ENCODE measurements at regions not wholly inside any gene's neighbourhood (a gene's known extent, or its start where the extent isn't known, plus 50 kb on each side); places are given as distances from the start of the nearest gene placed in this dataset.

DNA sequence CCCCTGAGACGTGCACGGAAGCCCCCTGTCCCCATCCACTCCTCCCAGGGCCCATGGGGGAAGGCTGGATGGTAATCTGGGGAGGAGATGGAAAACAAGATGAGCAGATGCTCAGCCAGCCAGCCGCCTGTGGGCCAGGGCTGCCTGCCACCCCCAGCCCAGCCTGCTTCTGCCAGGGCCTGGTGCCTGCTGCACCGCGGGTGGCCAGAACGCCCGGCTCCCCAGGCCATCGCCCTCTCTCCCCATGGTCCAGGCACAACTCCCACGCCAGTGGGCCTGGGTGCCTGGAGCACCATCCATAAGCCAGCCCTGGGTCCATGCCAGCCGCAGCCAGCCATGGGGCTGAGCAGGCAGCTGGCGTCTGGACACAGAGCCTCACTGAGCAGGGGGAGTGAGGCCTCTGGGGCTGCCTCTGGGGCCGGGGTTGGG is 57.2 kb upstream of the ELN start:
- TF ChIP-seq, protein P1, sequence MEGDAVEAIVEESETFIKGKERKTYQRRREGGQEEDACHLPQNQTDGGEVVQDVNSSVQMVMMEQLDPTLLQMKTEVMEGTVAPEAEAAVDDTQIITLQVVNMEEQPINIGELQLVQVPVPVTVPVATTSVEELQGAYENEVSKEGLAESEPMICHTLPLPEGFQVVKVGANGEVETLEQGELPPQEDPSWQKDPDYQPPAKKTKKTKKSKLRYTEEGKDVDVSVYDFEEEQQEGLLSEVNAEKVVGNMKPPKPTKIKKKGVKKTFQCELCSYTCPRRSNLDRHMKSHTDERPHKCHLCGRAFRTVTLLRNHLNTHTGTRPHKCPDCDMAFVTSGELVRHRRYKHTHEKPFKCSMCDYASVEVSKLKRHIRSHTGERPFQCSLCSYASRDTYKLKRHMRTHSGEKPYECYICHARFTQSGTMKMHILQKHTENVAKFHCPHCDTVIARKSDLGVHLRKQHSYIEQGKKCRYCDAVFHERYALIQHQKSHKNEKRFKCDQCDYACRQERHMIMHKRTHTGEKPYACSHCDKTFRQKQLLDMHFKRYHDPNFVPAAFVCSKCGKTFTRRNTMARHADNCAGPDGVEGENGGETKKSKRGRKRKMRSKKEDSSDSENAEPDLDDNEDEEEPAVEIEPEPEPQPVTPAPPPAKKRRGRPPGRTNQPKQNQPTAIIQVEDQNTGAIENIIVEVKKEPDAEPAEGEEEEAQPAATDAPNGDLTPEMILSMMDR (IDR thresholded peaks at IDR 0.05), result no peak
- Mint-ChIP-seq H3K4me1 (peaks cover 10% of the 10 kb centered on the region), H3K4me3 (no peak overlapping the region), H3K27ac (no peak overlapping the region), H3K9me3 (no peaks in the 10 kb centered on the region), H3K36me3 (ENCODE audit: low read depth) (no peaks in the 10 kb centered on the region), H3K27me3 (no peaks in the 10 kb centered on the region)
- intact Hi-C loops (cut with micrococcal nuclease), result no loop called here
- CTCF ChIA-PET, result no interaction called here
- no peak for DNase-seq
- ATAC-seq (ENCODE audit: low read depth), result no peak
- POLR2A ChIA-PET, result no interaction called here

DNA sequence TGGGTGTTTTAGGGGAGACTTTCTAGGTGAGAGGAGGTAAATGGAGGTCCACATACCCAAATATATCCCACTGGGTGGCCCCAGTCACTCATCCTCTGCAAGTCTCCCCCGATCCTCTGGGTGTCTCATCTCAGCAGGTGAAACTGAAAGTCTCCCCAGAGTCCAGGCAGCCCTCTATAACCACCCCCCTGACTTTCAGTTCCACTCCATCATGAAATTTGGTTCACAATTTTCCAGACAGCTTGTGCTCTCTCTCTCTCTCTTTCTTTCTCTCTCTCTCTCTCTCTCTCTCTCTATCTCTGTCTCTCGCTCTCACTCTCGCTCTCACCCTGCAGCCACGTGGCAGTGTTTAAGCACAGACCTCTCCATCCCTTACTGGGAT is 56.7 kb upstream of the ELN start:
- POLR2A ChIA-PET, result no interaction called here
- Mint-ChIP-seq H3K4me1 (peaks cover 10% of the 10 kb centered on the region), H3K4me3 (no peak overlapping the region)

DNA sequence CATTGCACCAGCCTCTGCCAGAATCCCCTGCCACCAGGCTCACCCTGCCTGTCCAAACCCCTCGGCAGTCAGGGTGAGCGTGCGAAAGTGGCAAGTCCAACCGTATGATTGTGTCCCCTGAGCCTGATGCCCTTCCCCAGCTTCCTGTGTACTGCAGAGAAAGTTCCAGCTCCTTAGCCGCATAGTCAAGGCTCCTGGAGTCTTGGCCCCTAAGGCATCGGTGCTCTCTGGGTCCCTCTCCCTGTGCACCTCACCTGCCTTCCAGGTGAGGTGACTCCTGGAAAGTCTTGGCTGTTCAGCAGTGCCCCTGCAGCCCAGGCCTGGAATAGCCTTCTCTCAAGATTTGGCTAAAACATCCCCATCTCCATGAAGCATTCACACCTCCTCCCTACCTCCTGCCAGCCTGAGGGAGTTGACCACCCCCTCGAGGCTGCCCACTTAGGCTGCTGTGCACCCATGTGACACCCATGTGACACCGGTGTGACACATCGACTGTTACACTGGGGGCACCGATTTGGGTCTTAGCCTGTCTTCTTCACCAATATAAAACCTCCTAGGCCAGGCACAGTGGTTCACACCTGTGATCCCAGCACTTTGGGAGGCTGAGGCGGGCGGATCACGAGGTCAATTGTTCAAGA is 56.1 kb upstream of the ELN start:
- ATAC-seq (ENCODE audit: low read depth) (no peak), DNase-seq (no peak)
- H3K27ac Mint-ChIP-seq, result no peak overlapping the region
- peaks cover 10% of the 10 kb centered on the region for H3K4me1 Mint-ChIP-seq
- intact Hi-C loops (cut with micrococcal nuclease), result no loop called here
- no peaks in the 10 kb centered on the region for H3K36me3 Mint-ChIP-seq (ENCODE audit: low read depth)
- no peaks in the 10 kb centered on the region for H3K9me3 Mint-ChIP-seq
- ChIA-PET POLR2A (no interaction called here), CTCF (interaction anchor here (0.6 kb wide), 1 partner anchor 47 kb away, joined by 3 read pairs; no protein-coding TSS in a partner anchor)
- no peak overlapping the region for H3K4me3 Mint-ChIP-seq
- no peaks in the 10 kb centered on the region for H3K27me3 Mint-ChIP-seq
- TF ChIP-seq, protein P1 (IDR thresholded peaks at IDR 0.05), result no peak

More for the DNA sequence above, 56.7 kb upstream of the ELN start:
- TF ChIP-seq, protein P1 (IDR thresholded peaks at IDR 0.05), result no peak
- intact Hi-C loops (cut with micrococcal nuclease), result no loop called here
- Mint-ChIP-seq H3K27ac (no peak overlapping the region), H3K9me3 (no peaks in the 10 kb centered on the region), H3K36me3 (ENCODE audit: low read depth) (no peaks in the 10 kb centered on the region), H3K27me3 (no peaks in the 10 kb centered on the region)
- CTCF ChIA-PET, result no interaction called here
- no peak for DNase-seq
- ATAC-seq (ENCODE audit: low read depth), result peak; percentile 28

DNA sequence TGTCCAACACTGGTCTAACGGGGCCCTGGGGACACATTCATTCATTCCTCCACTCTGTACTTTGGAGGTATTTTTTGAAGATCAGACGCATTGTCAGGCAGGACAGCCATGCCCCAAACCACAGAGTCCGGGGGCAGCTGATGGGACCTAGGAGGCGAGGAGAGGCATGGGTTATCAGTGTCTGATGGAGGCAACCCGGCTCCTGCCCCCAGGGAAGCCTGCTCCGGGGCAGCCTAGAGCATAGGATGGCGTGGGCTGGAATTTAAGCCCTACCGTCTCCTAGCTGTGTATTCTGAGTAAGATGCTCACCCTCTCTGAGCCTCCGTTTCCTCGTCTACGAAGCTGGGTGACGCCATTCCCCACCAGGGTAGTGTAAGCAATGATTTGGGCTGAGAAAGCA is 55.4 kb upstream of the ELN start:
- POLR2A ChIA-PET, result no interaction called here
- intact Hi-C loops (cut with micrococcal nuclease), result no loop called here
- TF ChIP-seq, protein P1 (IDR thresholded peaks at IDR 0.05), result no peak
- CTCF ChIA-PET, result interaction anchor here (0.6 kb wide), 1 partner anchor 48 kb away, joined by 3 read pairs; no protein-coding TSS in a partner anchor
- H3K9me3 Mint-ChIP-seq, result no peaks in the 10 kb centered on the region
- ATAC-seq (ENCODE audit: low read depth) (no peak), DNase-seq (no peak)
- H3K27me3 Mint-ChIP-seq, result no peaks in the 10 kb centered on the region
- H3K4me3 Mint-ChIP-seq, result no peak overlapping the region
- no peak overlapping the region for H3K27ac Mint-ChIP-seq
- H3K4me1 Mint-ChIP-seq, result peaks cover 10% of the 10 kb centered on the region
- H3K36me3 Mint-ChIP-seq (ENCODE audit: low read depth), result no peaks in the 10 kb centered on the region

DNA sequence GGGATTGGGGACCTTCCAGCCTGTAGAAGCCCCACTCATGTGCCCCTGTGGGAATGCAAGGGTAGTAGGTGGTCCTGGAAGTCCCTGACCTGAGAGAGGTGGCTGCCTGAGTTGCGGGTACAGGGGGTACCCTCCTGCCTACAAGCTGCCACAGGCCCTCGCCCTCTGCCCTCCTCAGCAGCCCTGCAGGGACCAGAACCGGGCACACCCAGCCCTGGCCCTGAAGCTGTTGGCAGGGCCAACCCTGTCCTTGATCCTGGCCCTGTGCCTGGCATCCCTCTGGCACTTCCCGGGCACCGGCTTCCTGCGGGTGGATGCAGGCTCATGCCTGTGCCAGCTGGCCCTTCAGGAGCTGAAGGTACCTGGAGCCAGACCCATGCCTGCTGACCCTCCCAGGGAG is 54.9 kb upstream of the ELN start:
- POLR2A ChIA-PET, result no interaction called here
- H3K27me3 Mint-ChIP-seq, result no peaks in the 10 kb centered on the region
- H3K27ac Mint-ChIP-seq, result no peak overlapping the region
- TF ChIP-seq, protein P1 (IDR thresholded peaks at IDR 0.05), result no peak
- DNase-seq, result no peak
- H3K4me1 Mint-ChIP-seq, result peaks cover 10% of the 10 kb centered on the region
- H3K9me3 Mint-ChIP-seq, result no peaks in the 10 kb centered on the region
- CTCF ChIA-PET, result no interaction called here
- H3K4me3 Mint-ChIP-seq, result no peak overlapping the region
- intact Hi-C loops (cut with micrococcal nuclease), result no loop called here
- no peak for ATAC-seq (ENCODE audit: low read depth)
- H3K36me3 Mint-ChIP-seq (ENCODE audit: low read depth), result no peaks in the 10 kb centered on the region

Data from activated B cell treated with CpG ODN at 0.5 μM for 24 hours (primary cell).